K562 (cell line): ENCODE measurements at regions not wholly inside any gene's neighbourhood (a gene's known extent, or its start where the extent isn't known, plus 50 kb on each side); places are given as distances from the start of the nearest gene placed in this dataset.

Source experiments
- ATAC-seq: fragments of 200-7000 bp; cut with Tn5 transposase; 3 replicates; pipeline ENCODE4 v1.9.1; 2020; ENCODE audit warnings: moderate library complexity
- BruUV-seq: library from RNA; stranded (reverse); fragments of 400-500 nt; replicated peaks from 2 replicates; lab custom pipeline; 2021; lab: Mats Ljungman, UMichigan
- CTCF ChIA-PET: fragments of 300-600 bp; formaldehyde crosslinking; extraction: SDS; loops from one replicate; lab custom pipeline; 2021; ENCODE audit warnings: low intra/inter-chr PET ratio; lab: Yijun Ruan, JAX
- POLR2A ChIA-PET: fragments of 300-600, 350-650 bp; sonication (Branson Sonifier 250); formaldehyde crosslinking; extraction: SDS; loops from one replicate; lab custom pipeline; 2021; ENCODE audit warnings: antibody characterized with exemption, inconsistent platforms; lab: Yijun Ruan, JAX
- DNase-seq, 4 experiments: peaks; one replicate each; pipeline versions ENCODE4 v3.0.0 to v3.0.0-alpha.2; 2011 to 2018; ENCODE audit warnings: low spot score in 3 of 4, mixed read lengths in 3 of 4; ENCODE audit errors: extremely low read depth in 1 of 4
- FAIRE-seq: peaks from 2 replicates; lab custom pipeline; 2011; peaks lifted over from hg19 to GRCh38; lab: Jason Lieb, UNC
- H2AFZ ChIP-seq: 2 replicates; pipeline ENCODE4 v1.6.0; 2011; ENCODE audit warnings: low read depth, low read length, control low read depth, inconsistent platforms
- H3K27ac ChIP-seq: fragments of 200-600 bp; 3 replicates; pipeline ENCODE4 v1.8.0; 2011; ENCODE audit warnings: low read depth, mild to moderate bottlenecking, control low read depth, inconsistent platforms, low read length, moderate library complexity, mixed read lengths; ENCODE audit errors: extremely low read depth
- H3K27me3 ChIP-seq, 2 experiments: fragments of 300-600 bp in 1 of 2; 2 replicates in 1 of 2; 3 replicates in 1 of 2; pipeline versions ENCODE4 v1.6.0 to v1.8.0; 2011; ENCODE audit warnings: inconsistent platforms in 2 of 2, low read length in 2 of 2, mild to moderate bottlenecking in 1 of 2, mixed read lengths in 1 of 2, moderate library complexity in 1 of 2; ENCODE audit not compliant: control insufficient read depth in 2 of 2, insufficient read depth in 2 of 2
- H3K36me3 ChIP-seq: fragments of 300-600 bp; 3 replicates; pipeline ENCODE4 v1.8.0; 2011; ENCODE audit warnings: mild to moderate bottlenecking, low read length, inconsistent platforms; ENCODE audit not compliant: control insufficient read depth, insufficient read depth
- H3K4me1 ChIP-seq, 2 experiments: fragments of 200-600 bp in 1 of 2; replicated peaks in 1 of 2; 2 replicates in 1 of 2; 3 replicates in 1 of 2; pipeline versions ENCODE4 v1.5.1 to v1.8.0; 2011; ENCODE audit warnings: inconsistent platforms in 2 of 2, low read length in 2 of 2, mild to moderate bottlenecking in 1 of 2, mixed read lengths in 1 of 2, moderate library complexity in 1 of 2; ENCODE audit not compliant: control insufficient read depth in 2 of 2, insufficient read depth in 2 of 2
- H3K4me2 ChIP-seq: 2 replicates; pipeline ENCODE4 v1.6.1; 2011; ENCODE audit warnings: low read length, control low read depth, inconsistent platforms, mixed read lengths; ENCODE audit not compliant: insufficient read depth
- H3K4me3 ChIP-seq: fragments of 200-600 bp; sonication (generic), shearing (Covaris generic); 2 replicates; pipeline ENCODE4 v1.5.1; 2016; ENCODE audit warnings: control low read depth, inconsistent platforms
- H3K79me2 ChIP-seq: fragments of 200-600 bp; 3 replicates; pipeline ENCODE4 v1.8.0; 2011; ENCODE audit warnings: low read length, inconsistent platforms; ENCODE audit not compliant: control insufficient read depth, insufficient read depth
- H3K9ac ChIP-seq, 2 experiments: 2 replicates each; pipeline versions ENCODE4 v1.6.0 to v1.6.1; 2011; ENCODE audit warnings: low read depth in 2 of 2, low read length in 2 of 2, control low read depth in 1 of 2, inconsistent platforms in 1 of 2, mild to moderate bottlenecking in 1 of 2, mixed read lengths in 1 of 2; ENCODE audit not compliant: insufficient read depth in 1 of 2
- H3K9me1 ChIP-seq: one replicate; pipeline ENCODE4 v1.6.0; 2011; ENCODE audit warnings: inconsistent platforms, mild to moderate bottlenecking, low read length, moderate library complexity; ENCODE audit not compliant: control insufficient read depth, insufficient read depth
- H3K9me3 ChIP-seq: replicated peaks from 2 replicates; pipeline ENCODE4 v1.5.1; 2011; ENCODE audit warnings: low read depth, low read length, inconsistent platforms; ENCODE audit not compliant: control insufficient read depth, insufficient read depth
- H4K20me1 ChIP-seq: replicated peaks from 2 replicates; pipeline ENCODE4 v1.6.1; 2011; ENCODE audit warnings: low read length, inconsistent platforms, mixed read lengths; ENCODE audit not compliant: control insufficient read depth, insufficient read depth
- C11orf30 ChIP-seq: fragments of 450-650 bp; IDR thresholded peaks from 2 replicates; pipeline ENCODE4 v1.6.1; 2016; ENCODE audit warnings: low read depth, mild to moderate bottlenecking
- CBFB ChIP-seq: sonication (generic); formaldehyde crosslinking; IDR thresholded peaks from 2 replicates; pipeline ENCODE4 v1.4.0; 2020; ENCODE audit warnings: mild to moderate bottlenecking, missing genetic modification reagents
- ETS1 ChIP-seq: conservative IDR thresholded peaks from 2 replicates; pipeline ENCODE4 v1.6.1; 2011; ENCODE audit warnings: low read depth, mild to moderate bottlenecking, low read length; ENCODE audit not compliant: control insufficient read depth
- RBM15 ChIP-seq: fragments of 200-400 bp; formaldehyde crosslinking; IDR thresholded peaks from 2 replicates; pipeline ENCODE4 v1.6.1; 2018; ENCODE audit warnings: mild to moderate bottlenecking, low read length, moderate library complexity; ENCODE audit not compliant: insufficient read depth
- SMC3 ChIP-seq: conservative IDR thresholded peaks from 2 replicates; pipeline ENCODE4 v1.6.1; 2011; ENCODE audit warnings: low read depth, low read length, improper control_type of control experiment; ENCODE audit not compliant: insufficient read depth
- ZSCAN32 ChIP-seq: fragments of 450-650 bp; formaldehyde crosslinking; IDR thresholded peaks from 2 replicates; pipeline ENCODE4 v1.4.0; 2020; ENCODE audit warnings: mild to moderate bottlenecking, moderate library complexity
- WGBS: fragments of 100-300 bp; shearing (Covaris generic); methylation state at CpG from one replicate; pipeline ENCODE4 v1.1.6; 2016; ENCODE audit warnings: low coverage, mixed read lengths; ENCODE audit not compliant: insufficient coverage; ENCODE audit errors: missing lambda C conversion rate; 5-methylcytosine and 5-hydroxymethylcytosine counted together
- in situ Hi-C: fragments of 300-500 bp; cut with MboI; formaldehyde crosslinking; loops from 4 replicates; pipeline ENCODE4 v1.15.0; 2018; ENCODE audit warnings: inconsistent platforms, mixed read lengths
- intact Hi-C: fragments of 100-400 bp; cut with micrococcal nuclease; formaldehyde crosslinking; loops from 2 replicates; pipeline ENCODE4 v1.14.2; 2022

GRCh38 chr21:16315223-16315622 is 585.4 kb downstream of the USP25 start:
- ChIA-PET CTCF (no interaction called here), POLR2A (no interaction called here)
- in situ Hi-C loops (no loop called here), intact Hi-C loops (no loop called here)
- Histone ChIP-seq H3K27ac (no peak overlapping the region), H3K4me2 (no peak overlapping the region), H3K9me3 (no peaks in the 10 kb centered on the region), H4K20me1 (no peaks in the 10 kb centered on the region), H3K27me3 (no peaks in the 10 kb centered on the region), H3K79me2 (no peaks in the 10 kb centered on the region), H3K4me1 (no peaks in the 10 kb centered on the region), H3K9ac (no peak overlapping the region)
- WGBS = 0% methylated on average over 1 of the region's 1 CpG
- DNase-seq (no peak), FAIRE-seq (no peak)
- no TSS peak for BruUV-seq
- TF ChIP-seq CBFB (CRISPR knock-in tag) (no peak), RBM15 (no peak)
- TF ChIP-seq, all 486 proteins: peak for 0
- no peak overlapping the region for H3K4me3 ChIP-seq
- no peaks in the 10 kb centered on the region for H3K36me3 ChIP-seq
- no peak for ATAC-seq
- H3K9me1 ChIP-seq = no peaks in the 10 kb centered on the region
- no peak overlapping the region for H2AFZ ChIP-seq

GRCh38 chr21:16318651-16319300 is 589.0 kb downstream of the USP25 start:
- Histone ChIP-seq H3K36me3 (no peaks in the 10 kb centered on the region), H3K27ac (no peak overlapping the region), H3K9me1 (no peaks in the 10 kb centered on the region), H2AFZ (no peak overlapping the region), H4K20me1 (no peaks in the 10 kb centered on the region), H3K9ac (no peak overlapping the region), H3K79me2 (no peaks in the 10 kb centered on the region), H3K9me3 (no peaks in the 10 kb centered on the region), H3K4me3 (no peak overlapping the region), H3K4me2 (no peak overlapping the region), H3K27me3 (no peaks in the 10 kb centered on the region), H3K4me1 (no peaks in the 10 kb centered on the region)
- TF ChIP-seq ZSCAN32 (CRISPR knock-in tag) (no peak), C11orf30 (no peak), SMC3 (no peak), ETS1 (no peak)
- DNase-seq (no peak), ATAC-seq (no peak), FAIRE-seq (no peak)
- intact Hi-C loops (no loop called here), in situ Hi-C loops (no loop called here)
- ChIA-PET CTCF (no interaction called here), POLR2A (no interaction called here)
- BruUV-seq = no TSS peak
